ENCODE measurements at regions not wholly inside any gene's neighbourhood (a gene's known extent, or its start where the extent isn't known, plus 50 kb on each side); places are given as distances from the start of the nearest gene placed in this dataset.

- H3K36me3 ChIP-seq (ENCODE audit: control insufficient read depth, insufficient read depth, low read length): no peaks in the 10 kb centered on the region
- no peak overlapping the region for H3K27ac ChIP-seq (ENCODE audit: low read depth, low read length)
- no peak overlapping the region for H3K4me2 ChIP-seq (ENCODE audit: low read length)
- no peak overlapping the region for H3K4me3 ChIP-seq (ENCODE audit: low read length)
- no peaks in the 10 kb centered on the region for H3K4me1 ChIP-seq (ENCODE audit: control insufficient read depth, low read depth, low read length)
- no peak overlapping the region for H4K8ac ChIP-seq (ENCODE audit: low read depth, low read length)
- no peak overlapping the region for H4K5ac ChIP-seq (ENCODE audit: low read length)
- no peaks in the 10 kb centered on the region for H3K27me3 ChIP-seq (ENCODE audit: insufficient read depth, low read length, poor library complexity)
- no peak overlapping the region for H2BK120ac ChIP-seq (ENCODE audit: low read depth, low read length)
- H3K56ac ChIP-seq (ENCODE audit: low read length): no peak overlapping the region
- no peak overlapping the region for H3K9ac ChIP-seq (ENCODE audit: low read length)
- no CpG with 5 or more reads among the region's 5 CpGs for WGBS (ENCODE audit: extremely low coverage, insufficient coverage, low lambda C conversion rate)
- H2AK5ac ChIP-seq (ENCODE audit: low read length): no peak overlapping the region
- no peak overlapping the region for H2BK5ac ChIP-seq (ENCODE audit: low read length)
- H3K4ac ChIP-seq (ENCODE audit: low read depth, low read length): no peak overlapping the region
- H3K18ac ChIP-seq (ENCODE audit: low read length): no peak overlapping the region
- no peak overlapping the region for H3K23ac ChIP-seq (ENCODE audit: low read length)
- no peak overlapping the region for H2BK15ac ChIP-seq (replicated peaks; ENCODE audit: low read depth)
- no peaks in the 10 kb centered on the region for H3K79me1 ChIP-seq (ENCODE audit: low read length)
- DNase-seq: no peak
- no peaks in the 10 kb centered on the region for H3K79me2 ChIP-seq (ENCODE audit: control insufficient read depth, insufficient read depth, low read length)
Observed at GRCh38 chr10:125216861-125217260, 56.5 kb upstream of the CTBP2 start.

- WGBS (ENCODE audit: extremely low coverage, insufficient coverage, low lambda C conversion rate): no CpG with 5 or more reads among the region's 3 CpGs
- Histone ChIP-seq H3K27me3 (ENCODE audit: insufficient read depth, low read length, poor library complexity) (no peaks in the 10 kb centered on the region), H3K4me2 (ENCODE audit: low read length) (no peak overlapping the region), H2BK15ac (replicated peaks; ENCODE audit: low read depth) (no peak overlapping the region), H3K27ac (ENCODE audit: low read depth, low read length) (no peak overlapping the region), H3K4me1 (ENCODE audit: control insufficient read depth, low read depth, low read length) (no peaks in the 10 kb centered on the region), H3K36me3 (ENCODE audit: control insufficient read depth, insufficient read depth, low read length) (no peaks in the 10 kb centered on the region), H3K4me3 (ENCODE audit: low read length) (no peak overlapping the region), H4K8ac (ENCODE audit: low read depth, low read length) (no peak overlapping the region), H3K56ac (ENCODE audit: low read length) (no peak overlapping the region), H2BK120ac (ENCODE audit: low read depth, low read length) (no peak overlapping the region), H3K9ac (ENCODE audit: low read length) (no peak overlapping the region), H3K23ac (ENCODE audit: low read length) (no peak overlapping the region), H3K79me2 (ENCODE audit: control insufficient read depth, insufficient read depth, low read length) (no peaks in the 10 kb centered on the region), H4K5ac (ENCODE audit: low read length) (no peak overlapping the region), H3K18ac (ENCODE audit: low read length) (no peak overlapping the region), H3K79me1 (ENCODE audit: low read length) (no peaks in the 10 kb centered on the region), H2AK5ac (ENCODE audit: low read length) (no peak overlapping the region), H3K4ac (ENCODE audit: low read depth, low read length) (no peak overlapping the region), H2BK5ac (ENCODE audit: low read length) (no peak overlapping the region)
- DNase-seq: no peak
Observed at GRCh38 chr10:125216309-125216708, 55.9 kb upstream of the CTBP2 start.

- H3K23ac ChIP-seq (ENCODE audit: low read length): no peak overlapping the region
- no peak overlapping the region for H2BK5ac ChIP-seq (ENCODE audit: low read length)
- no peaks in the 10 kb centered on the region for H3K27me3 ChIP-seq (ENCODE audit: insufficient read depth, low read length, poor library complexity)
- no CpG with 5 or more reads among the region's 2 CpGs for WGBS (ENCODE audit: extremely low coverage, insufficient coverage, low lambda C conversion rate)
- no peak overlapping the region for H3K56ac ChIP-seq (ENCODE audit: low read length)
- H3K4me1 ChIP-seq (ENCODE audit: control insufficient read depth, low read depth, low read length): no peaks in the 10 kb centered on the region
- no peak overlapping the region for H3K27ac ChIP-seq (ENCODE audit: low read depth, low read length)
- no peaks in the 10 kb centered on the region for H3K36me3 ChIP-seq (ENCODE audit: control insufficient read depth, insufficient read depth, low read length)
- H3K79me1 ChIP-seq (ENCODE audit: low read length): no peaks in the 10 kb centered on the region
- no peak for DNase-seq
- no peak overlapping the region for H3K9ac ChIP-seq (ENCODE audit: low read length)
- H3K4ac ChIP-seq (ENCODE audit: low read depth, low read length): no peak overlapping the region
- H2BK120ac ChIP-seq (ENCODE audit: low read depth, low read length): no peak overlapping the region
- no peak overlapping the region for H4K5ac ChIP-seq (ENCODE audit: low read length)
- no peak overlapping the region for H3K4me3 ChIP-seq (ENCODE audit: low read length)
- H2BK15ac ChIP-seq (replicated peaks; ENCODE audit: low read depth): no peak overlapping the region
- no peak overlapping the region for H3K4me2 ChIP-seq (ENCODE audit: low read length)
- no peak overlapping the region for H4K8ac ChIP-seq (ENCODE audit: low read depth, low read length)
- no peaks in the 10 kb centered on the region for H3K79me2 ChIP-seq (ENCODE audit: control insufficient read depth, insufficient read depth, low read length)
- no peak overlapping the region for H2AK5ac ChIP-seq (ENCODE audit: low read length)
- no peak overlapping the region for H3K18ac ChIP-seq (ENCODE audit: low read length)
Observed at GRCh38 chr10:125214283-125214570, 53.9 kb upstream of the CTBP2 start.

- Histone ChIP-seq H3K27me3 (ENCODE audit: insufficient read depth, low read length, poor library complexity) (no peaks in the 10 kb centered on the region), H2AK5ac (ENCODE audit: low read length) (no peak overlapping the region), H3K36me3 (ENCODE audit: control insufficient read depth, insufficient read depth, low read length) (no peaks in the 10 kb centered on the region), H3K79me1 (ENCODE audit: low read length) (no peaks in the 10 kb centered on the region), H3K4ac (ENCODE audit: low read depth, low read length) (no peak overlapping the region), H3K4me3 (ENCODE audit: low read length) (no peak overlapping the region), H3K56ac (ENCODE audit: low read length) (no peak overlapping the region), H2BK5ac (ENCODE audit: low read length) (no peak overlapping the region), H3K27ac (ENCODE audit: low read depth, low read length) (no peak overlapping the region), H2BK120ac (ENCODE audit: low read depth, low read length) (no peak overlapping the region), H3K18ac (ENCODE audit: low read length) (no peak overlapping the region), H3K4me1 (ENCODE audit: control insufficient read depth, low read depth, low read length) (no peaks in the 10 kb centered on the region), H4K8ac (ENCODE audit: low read depth, low read length) (no peak overlapping the region), H3K4me2 (ENCODE audit: low read length) (no peak overlapping the region), H4K5ac (ENCODE audit: low read length) (no peak overlapping the region), H3K23ac (ENCODE audit: low read length) (no peak overlapping the region), H2BK15ac (replicated peaks; ENCODE audit: low read depth) (no peak overlapping the region), H3K9ac (ENCODE audit: low read length) (no peak overlapping the region), H3K79me2 (ENCODE audit: control insufficient read depth, insufficient read depth, low read length) (no peaks in the 10 kb centered on the region)
- WGBS (ENCODE audit: extremely low coverage, insufficient coverage, low lambda C conversion rate): no CpG with 5 or more reads among the region's 10 CpGs
- no peak for DNase-seq
Observed at GRCh38 chr10:125213541-125214282, 53.3 kb upstream of the CTBP2 start.

GRCh38 chr10:125212150-125212809 lies 51.9 kb upstream of the CTBP2 start:
- Histone ChIP-seq H4K8ac (ENCODE audit: low read depth, low read length) (no peak overlapping the region), H3K4me1 (ENCODE audit: control insufficient read depth, low read depth, low read length) (no peaks in the 10 kb centered on the region), H3K9ac (ENCODE audit: low read length) (no peak overlapping the region), H3K56ac (ENCODE audit: low read length) (no peak overlapping the region), H3K4me3 (ENCODE audit: low read length) (no peak overlapping the region), H3K27me3 (ENCODE audit: insufficient read depth, low read length, poor library complexity) (no peaks in the 10 kb centered on the region), H2BK15ac (replicated peaks; ENCODE audit: low read depth) (no peak overlapping the region), H2BK120ac (ENCODE audit: low read depth, low read length) (no peak overlapping the region), H3K4me2 (ENCODE audit: low read length) (no peak overlapping the region), H3K18ac (ENCODE audit: low read length) (no peak overlapping the region), H3K36me3 (ENCODE audit: control insufficient read depth, insufficient read depth, low read length) (no peaks in the 10 kb centered on the region), H3K27ac (ENCODE audit: low read depth, low read length) (no peak overlapping the region), H3K79me2 (ENCODE audit: control insufficient read depth, insufficient read depth, low read length) (no peaks in the 10 kb centered on the region), H2BK5ac (ENCODE audit: low read length) (no peak overlapping the region), H4K5ac (ENCODE audit: low read length) (no peak overlapping the region), H3K79me1 (ENCODE audit: low read length) (no peaks in the 10 kb centered on the region), H3K4ac (ENCODE audit: low read depth, low read length) (no peak overlapping the region), H2AK5ac (ENCODE audit: low read length) (no peak overlapping the region), H3K23ac (ENCODE audit: low read length) (no peak overlapping the region)
- WGBS (ENCODE audit: extremely low coverage, insufficient coverage, low lambda C conversion rate): no CpG with 5 or more reads among the region's 6 CpGs
- no peak for DNase-seq

All from mesendoderm (in vitro differentiated cells).